Pancreas (tissue), 10 donors: ENCODE measurements at regions not wholly inside any gene's neighbourhood (a gene's known extent, or its start where the extent isn't known, plus 50 kb on each side); places are given as distances from the start of the nearest gene placed in this dataset.

Experiments
- ATAC-seq, 4 donors: fragments of 200-7000 bp; cut with Tn5 transposase; one replicate each; pipeline versions ENCODE4 v1.8.0 to v1.9.1; 2020; ENCODE audit warnings: mild to moderate bottlenecking in 4 of 4, moderate library complexity in 4 of 4
- DNase-seq, 6 donors: peaks; one replicate each; pipeline ENCODE4 v3.0.0-alpha.2; 2020
- FAIRE-seq: peaks from 2 replicates; lab custom pipeline; 2012; peaks lifted over from hg19 to GRCh38; lab: Jason Lieb, UNC
- H3K27ac ChIP-seq, 4 donors: fragments of 200-600 bp; sonication (generic); 1 replicate in 3 of 4; 2 replicates in 1 of 4; pipeline versions ENCODE4 v1.5.0 to v1.8.0; 2020
- H3K27me3 ChIP-seq, 4 donors: fragments of 200-600 bp; one replicate each; pipeline ENCODE4 v1.8.0; 2021
- H3K36me3 ChIP-seq, 3 donors: fragments of 200-600 bp; sonication (generic) in 1 of 3; one replicate each; pipeline versions ENCODE4 v1.5.0 to v1.8.0; 2020 to 2021
- H3K4me1 ChIP-seq, 3 donors: fragments of 200-600 bp; one replicate each; pipeline ENCODE4 v1.8.0; 2021
- H3K4me3 ChIP-seq, 4 donors: fragments of 200-600 bp; sonication (generic) in 2 of 4; one replicate each; pipeline versions ENCODE4 v1.5.0 to v1.8.0; 2020 to 2021
- H3K9me3 ChIP-seq, 4 donors: fragments of 200-600 bp; one replicate each; pipeline ENCODE4 v1.8.0; 2021
- CTCF ChIP-seq, 4 donors: fragments of 200-600 bp; sonication (generic) in 3 of 4; IDR thresholded peaks; one replicate each; pipeline versions ENCODE4 v1.5.0 to v1.8.0; 2021; ENCODE audit warnings: antibody characterized with exemption in 4 of 4
- WGBS, 2 donors: extraction: QIAGEN DNeasy Blood & Tissue Kit; methylation state at CpG; one replicate each; pipeline ENCODE4 v1.1.7; 2013; 5-methylcytosine and 5-hydroxymethylcytosine counted together
- intact Hi-C, 3 donors: fragments of 100-400 bp; cut with DNase I; formaldehyde crosslinking; loops; one replicate each; pipeline versions ENCODE4 v1.11.1 to v1.14.2; 2022
- donor health status: healthy with polysubstance abuse.
- donor health status: DM: no; HTN: no; CAD: no; lungs with moderate emphysema.
- donor health status: DM: no; HTN: no; CAD: no.
- donor health status: control.
- donor health status: control.
- donor health status: Bipolar disorder and iron deficiency.
- donor health status: DM: yes; HTN: yes; CAD: no.
- donor health status: DM: no; HTN: no; CAD: no.
- donor health status: DM: no; HTN: no; CAD: no.
- donor health status: DM: yes; HTN: yes; CAD: no.

GRCh38 chr6:163764565-163764964, 350.0 kb downstream of the QKI start:
- ATAC-seq, result no peak
- no peaks in the 10 kb centered on the region for H3K36me3 ChIP-seq
- H3K4me1 ChIP-seq, result no peaks in the 10 kb centered on the region
- WGBS, 2 donors, result 50 to 67% methylated on average over 4 of the region's 4 CpGs
- intact Hi-C loops, result no loop called here
- no peak overlapping the region for H3K27ac ChIP-seq
- H3K27me3 ChIP-seq, result no peaks in the 10 kb centered on the region
- no peak overlapping the region for H3K4me3 ChIP-seq
- no peak for TF ChIP-seq CTCF (IDR thresholded peaks at IDR 0.05)
- FAIRE-seq, result no peak
- H3K9me3 ChIP-seq, result no peaks in the 10 kb centered on the region
- DNase-seq, result no peak

GRCh38 chr6:163761481-163761880, 347.0 kb downstream of the QKI start:
- Histone ChIP-seq H3K36me3 (no peaks in the 10 kb centered on the region), H3K4me1 (no peaks in the 10 kb centered on the region), H3K4me3 (no peak overlapping the region), H3K9me3 (no peaks in the 10 kb centered on the region), H3K27me3 (no peaks in the 10 kb centered on the region), H3K27ac (no peak overlapping the region)
- no peak for TF ChIP-seq CTCF (IDR thresholded peaks at IDR 0.05)
- 66% methylated on average over 3 of the region's 3 CpGs for WGBS, 2 donors
- FAIRE-seq (no peak), ATAC-seq (no peak), DNase-seq (no peak)
- intact Hi-C loops, result no loop called here

- Histone ChIP-seq H3K9me3 (no peaks in the 10 kb centered on the region), H3K4me3 (no peak overlapping the region), H3K27ac (no peak overlapping the region), H3K27me3 (no peaks in the 10 kb centered on the region), H3K36me3 (no peaks in the 10 kb centered on the region), H3K4me1 (no peaks in the 10 kb centered on the region)
- no peak for TF ChIP-seq CTCF (IDR thresholded peaks at IDR 0.05)
- no peak for FAIRE-seq
- no peak for ATAC-seq
- DNase-seq, result no peak
- intact Hi-C loops, result no loop called here
- WGBS, 2 donors, result 27 to 31% methylated on average over 3 of the region's 3 CpGs
These were observed 346.3 kb downstream of the QKI start for GRCh38 chr6:163760860-163761259.

- no peaks in the 10 kb centered on the region for H3K9me3 ChIP-seq
- no peaks in the 10 kb centered on the region for H3K27me3 ChIP-seq
- no peaks in the 10 kb centered on the region for H3K4me1 ChIP-seq
- DNase-seq (no peak), FAIRE-seq (no peak), ATAC-seq (no peak)
- H3K36me3 ChIP-seq, result no peaks in the 10 kb centered on the region
- TF ChIP-seq CTCF (IDR thresholded peaks at IDR 0.05), result no peak
- intact Hi-C loops, result no loop called here
- WGBS, 2 donors, result 62 to 73% methylated on average over 5 of the region's 5 CpGs
- H3K27ac ChIP-seq, result no peak overlapping the region
- H3K4me3 ChIP-seq, result no peak overlapping the region
These were observed 345.0 kb downstream of the QKI start for GRCh38 chr6:163759542-163759941.

- Histone ChIP-seq H3K27ac (no peak overlapping the region), H3K36me3 (no peaks in the 10 kb centered on the region), H3K9me3 (no peaks in the 10 kb centered on the region), H3K4me1 (no peaks in the 10 kb centered on the region), H3K4me3 (no peak overlapping the region), H3K27me3 (no peaks in the 10 kb centered on the region)
- ATAC-seq, result no peak
- intact Hi-C loops, result no loop called here
- no peak for FAIRE-seq
- no peak for DNase-seq
- no peak for TF ChIP-seq CTCF (IDR thresholded peaks at IDR 0.05)
These were observed 343.0 kb downstream of the QKI start for GRCh38 chr6:163757520-163757919.
